Activated T-helper 1 cell treated with anti-CD3 and anti-CD28 coated beads, Interleukin-12 subunit alpha, Interleukin-12 subunit beta, Interleukin-2, Interleukin-4 antibody, amounts not matched to agents 30 ng/mL and 10 ng/mL and 1 ng/mL, durations not matched to agents 14 hours and 24 hours and 36 hours (primary cell): ENCODE measurements at regions not wholly inside any gene's neighbourhood (a gene's known extent, or its start where the extent isn't known, plus 50 kb on each side); places are given as distances from the start of the nearest gene placed in this dataset.
"Not testable (repeated sequence)": the region's sequence is repeated elsewhere in the genome, so short reads cannot be mapped to it uniquely, and the experiment has no call there.

Experiments
- DNase-seq: peaks from one replicate; pipeline ENCODE4 v3.0.0; 2021; ENCODE audit warnings: low spot score
- H3K27ac Mint-ChIP-seq: one replicate; pipeline ENCODE4 v1.8.0; 2021; ENCODE audit warnings: mild to moderate bottlenecking, mixed read lengths
- H3K27me3 Mint-ChIP-seq: one replicate; pipeline ENCODE4 v1.8.0; 2022; ENCODE audit warnings: mild to moderate bottlenecking, moderate library complexity, mixed read lengths; ENCODE audit not compliant: insufficient read depth
- H3K36me3 Mint-ChIP-seq: one replicate; pipeline ENCODE4 v1.8.0; 2021; ENCODE audit warnings: low read depth, mixed read lengths
- H3K4me1 Mint-ChIP-seq: one replicate; pipeline ENCODE4 v1.8.0; 2021; ENCODE audit warnings: low read depth, mixed read lengths
- H3K4me3 Mint-ChIP-seq: one replicate; pipeline ENCODE4 v1.8.0; 2021; ENCODE audit warnings: mild to moderate bottlenecking, moderate library complexity, mixed read lengths
- H3K9me3 Mint-ChIP-seq: one replicate; pipeline ENCODE4 v1.8.0; 2021; ENCODE audit warnings: mixed read lengths
- intact Hi-C: fragments of 100-400 bp; cut with micrococcal nuclease; formaldehyde crosslinking; loops from one replicate; pipeline ENCODE4 v1.15.1; 2024

- not testable (repeated sequence) for DNase-seq, H3K36me3 Mint-ChIP-seq, H3K9me3 Mint-ChIP-seq, H3K27ac Mint-ChIP-seq, H3K4me3 Mint-ChIP-seq, H3K27me3 Mint-ChIP-seq
- H3K4me1 Mint-ChIP-seq: peaks cover 52% of the 10 kb centered on the region
- intact Hi-C loops: loop anchor here (5.0 kb wide), 1 partner anchor 84 kb away; no protein-coding TSS in a partner anchor
These were observed 72.1 kb upstream of the SNX9 start for GRCh38 chr6:157750973-157751372.

- Mint-ChIP-seq H3K36me3 (no peaks in the 10 kb centered on the region), H3K27me3 (peaks cover 6% of the 10 kb centered on the region), H3K9me3 (peaks cover 9% of the 10 kb centered on the region), H3K4me3 (no peak overlapping the region), H3K27ac (peak overlapping the region; percentile 9), H3K4me1 (peaks cover 59% of the 10 kb centered on the region)
- intact Hi-C loops: loop anchor here (5.0 kb wide), 1 partner anchor 84 kb away; no protein-coding TSS in a partner anchor
- no peak for DNase-seq
These were observed 71.4 kb upstream of the SNX9 start for GRCh38 chr6:157751547-157752200.

- intact Hi-C loops: loop anchor here (1.0 to 5.0 kb wide), 2 partner anchors 8 to 86 kb away; no protein-coding TSS in a partner anchor
- H3K4me1 Mint-ChIP-seq: peaks cover 71% of the 10 kb centered on the region
- H3K27ac Mint-ChIP-seq, DNase-seq, H3K27me3 Mint-ChIP-seq, H3K4me3 Mint-ChIP-seq, H3K9me3 Mint-ChIP-seq, H3K36me3 Mint-ChIP-seq: not testable (repeated sequence)
These were observed 70.2 kb upstream of the SNX9 start for GRCh38 chr6:157752879-157753278.

- H3K27me3 Mint-ChIP-seq: peaks cover 10% of the 10 kb centered on the region
- peak overlapping the region; percentile 92 for H3K27ac Mint-ChIP-seq
- H3K9me3 Mint-ChIP-seq: peaks cover 9% of the 10 kb centered on the region
- no peak for DNase-seq
- peaks cover 6% of the 10 kb centered on the region for H3K36me3 Mint-ChIP-seq
- intact Hi-C loops: loop anchor here (1.0 to 5.0 kb wide), 2 partner anchors 8 to 86 kb away; no protein-coding TSS in a partner anchor
- peaks cover 75% of the 10 kb centered on the region for H3K4me1 Mint-ChIP-seq
- no peak overlapping the region for H3K4me3 Mint-ChIP-seq
These were observed 69.8 kb upstream of the SNX9 start for GRCh38 chr6:157753291-157753690.

- H3K27me3 Mint-ChIP-seq, H3K36me3 Mint-ChIP-seq, H3K4me3 Mint-ChIP-seq, H3K9me3 Mint-ChIP-seq, DNase-seq: not testable (repeated sequence)
- Mint-ChIP-seq H3K4me1 (peaks cover 78% of the 10 kb centered on the region), H3K27ac (peak overlapping the region; percentile 92)
- intact Hi-C loops: loop anchor here (1.0 to 5.0 kb wide), 3 partner anchors 8 to 86 kb away; no protein-coding TSS in a partner anchor
These were observed 69.2 kb upstream of the SNX9 start for GRCh38 chr6:157753801-157754200.

GRCh38 chr6:157754351-157754750 is 68.7 kb upstream of the SNX9 start:
- Mint-ChIP-seq H3K36me3 (peaks cover 9% of the 10 kb centered on the region), H3K4me1 (peaks cover 76% of the 10 kb centered on the region), H3K9me3 (peaks cover 6% of the 10 kb centered on the region), H3K27me3 (peaks cover 10% of the 10 kb centered on the region), H3K27ac (peak overlapping the region; percentile 92), H3K4me3 (no peak overlapping the region)
- no peak for DNase-seq
- intact Hi-C loops: loop anchor here (2.0 to 5.0 kb wide), 2 partner anchors 16 to 87 kb away; no protein-coding TSS in a partner anchor

- Mint-ChIP-seq H3K27me3 (peaks cover 10% of the 10 kb centered on the region), H3K36me3 (peaks cover 9% of the 10 kb centered on the region), H3K27ac (peak overlapping the region; percentile 92), H3K9me3 (peaks cover 4% of the 10 kb centered on the region), H3K4me1 (peaks cover 79% of the 10 kb centered on the region), H3K4me3 (peak overlapping the region; percentile 47)
- no peak for DNase-seq
- intact Hi-C loops: loop anchor here (1.0 to 2.0 kb wide), 5 partner anchors 9 to 219 kb away; no protein-coding TSS in a partner anchor
These were observed 67.9 kb upstream of the SNX9 start for GRCh38 chr6:157755032-157755745.

GRCh38 chr6:157755746-157756411 is 67.2 kb upstream of the SNX9 start:
- DNase-seq: no peak
- H3K27ac Mint-ChIP-seq: peak overlapping the region; percentile 92
- H3K4me1 Mint-ChIP-seq: peaks cover 84% of the 10 kb centered on the region
- H3K27me3 Mint-ChIP-seq: peaks cover 10% of the 10 kb centered on the region
- H3K9me3 Mint-ChIP-seq: no peaks in the 10 kb centered on the region
- peak overlapping the region; percentile 47 for H3K4me3 Mint-ChIP-seq
- H3K36me3 Mint-ChIP-seq: peaks cover 9% of the 10 kb centered on the region
- intact Hi-C loops: loop anchor here (1.0 to 2.0 kb wide), 9 partner anchors 8 to 433 kb away; partner anchors contain the start of gene TMEM242

- H3K9me3 Mint-ChIP-seq: no peaks in the 10 kb centered on the region
- H3K27ac Mint-ChIP-seq: peak overlapping the region; percentile 92
- peak; percentile 65 for DNase-seq
- peaks cover 13% of the 10 kb centered on the region for H3K36me3 Mint-ChIP-seq
- intact Hi-C loops: loop anchor here (1.0 to 2.0 kb wide), 4 partner anchors 116 to 434 kb away; partner anchors contain the start of gene TMEM242
- no peak overlapping the region for H3K4me3 Mint-ChIP-seq
- H3K4me1 Mint-ChIP-seq: peaks cover 85% of the 10 kb centered on the region
- H3K27me3 Mint-ChIP-seq: peaks cover 6% of the 10 kb centered on the region
These were observed 66.2 kb upstream of the SNX9 start for GRCh38 chr6:157756708-157757429.

GRCh38 chr6:157757430-157758403 is 65.3 kb upstream of the SNX9 start:
- Mint-ChIP-seq H3K27me3 (peaks cover 8% of the 10 kb centered on the region), H3K4me1 (peaks cover 93% of the 10 kb centered on the region), H3K9me3 (no peaks in the 10 kb centered on the region), H3K4me3 (no peak overlapping the region), H3K27ac (peak overlapping the region; percentile 71), H3K36me3 (peaks cover 13% of the 10 kb centered on the region)
- intact Hi-C loops: loop anchor here (2.0 kb wide), 2 partner anchors 189 to 435 kb away; partner anchors contain the start of gene TMEM242
- DNase-seq: no peak

- intact Hi-C loops: no loop called here
- H3K4me1 Mint-ChIP-seq: peaks cover 93% of the 10 kb centered on the region
- peak overlapping the region; percentile 71 for H3K27ac Mint-ChIP-seq
- no peak for DNase-seq
- no peaks in the 10 kb centered on the region for H3K9me3 Mint-ChIP-seq
- peak overlapping the region; percentile 2 for H3K4me3 Mint-ChIP-seq
- H3K36me3 Mint-ChIP-seq: peaks cover 13% of the 10 kb centered on the region
- peaks cover 8% of the 10 kb centered on the region for H3K27me3 Mint-ChIP-seq
These were observed 64.5 kb upstream of the SNX9 start for GRCh38 chr6:157758516-157759023.
